ENCODE measurements at regions not wholly inside any gene's neighbourhood (a gene's known extent, or its start where the extent isn't known, plus 50 kb on each side); places are given as distances from the start of the nearest gene placed in this dataset.
"Not testable (repeated sequence)": the region's sequence is repeated elsewhere in the genome, so short reads cannot be mapped to it uniquely, and the experiment has no call there.

DNA sequence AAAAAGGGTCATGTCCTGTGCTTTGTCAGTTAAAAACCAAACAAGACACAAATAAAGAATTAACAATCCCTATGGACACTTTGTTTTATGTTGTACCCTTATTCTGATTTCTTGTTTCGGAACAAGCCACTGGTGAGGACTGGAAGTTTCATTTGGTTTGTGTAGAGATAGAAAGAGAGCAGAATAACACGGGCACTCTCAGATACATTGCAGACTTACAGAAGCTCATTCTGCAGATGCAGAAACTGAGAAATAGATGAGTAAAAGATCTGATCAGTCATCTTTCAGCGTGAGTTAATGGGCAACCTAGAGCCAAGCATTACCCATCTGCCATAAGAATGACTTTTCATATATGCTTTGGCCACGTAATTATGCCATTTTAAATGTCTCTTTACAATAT is 407.6 kb downstream of the RAB38 start:
- no peak for DNase-seq (ENCODE audit: low read depth)

- DNase-seq (ENCODE audit: low read depth) = not testable (repeated sequence)
Measured at GRCh38 chr11:87764075-87764474, 411.2 kb downstream of the RAB38 start.

DNA sequence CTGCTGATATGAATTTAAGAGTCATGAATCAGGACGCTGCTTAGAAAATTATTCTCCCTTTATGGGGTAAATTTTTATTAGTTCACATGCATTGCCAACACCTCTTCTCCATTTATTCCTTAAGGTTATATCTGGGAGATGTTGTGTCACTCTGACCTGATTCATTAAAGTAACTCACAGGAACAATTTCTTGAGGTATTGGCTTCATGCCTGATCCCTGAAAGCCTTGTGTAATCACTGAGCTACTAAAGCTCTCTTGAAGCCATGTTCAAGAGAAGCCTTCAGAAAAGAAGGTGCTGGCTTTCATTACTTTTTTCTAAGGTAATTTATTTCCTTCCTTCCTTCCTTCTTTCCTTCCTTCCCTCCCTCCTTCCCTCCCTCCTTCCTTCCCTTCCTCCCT is 420.6 kb downstream of the RAB38 start:
- DNase-seq (ENCODE audit: low read depth) = no peak

- no peak for DNase-seq (ENCODE audit: low read depth)
Measured at GRCh38 chr11:87753143-87753542, 422.1 kb downstream of the RAB38 start.

- no peak for DNase-seq (ENCODE audit: low read depth)
Measured at GRCh38 chr11:87743007-87743406, 432.2 kb downstream of the RAB38 start.

DNA sequence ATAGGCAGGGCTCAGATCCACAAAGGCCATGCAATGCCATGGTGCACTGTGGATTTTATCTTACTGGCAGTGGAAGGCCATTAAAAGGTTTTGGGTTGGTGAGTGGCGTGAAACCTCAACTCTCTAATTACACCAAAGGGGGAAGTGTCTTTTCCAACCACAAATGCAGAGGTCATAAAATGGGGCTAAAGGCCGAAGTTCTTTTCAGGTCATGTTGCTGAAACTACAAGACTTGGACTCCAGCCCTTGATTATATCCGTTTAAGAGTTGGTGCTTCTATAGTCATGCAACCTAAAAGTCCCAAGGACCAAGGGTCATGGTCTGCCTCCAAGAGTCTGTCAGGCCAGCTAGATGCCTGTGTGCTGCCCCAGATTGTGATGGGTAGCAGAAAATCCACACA is 434.3 kb downstream of the RAB38 start:
- DNase-seq (ENCODE audit: low read depth) = no peak

GRCh38 chr11:87740451-87740850 is 434.8 kb downstream of the RAB38 start:
- DNase-seq (ENCODE audit: low read depth) = no peak

GRCh38 chr11:87739766-87740165 is 435.5 kb downstream of the RAB38 start:
- no peak for DNase-seq (ENCODE audit: low read depth)

DNA sequence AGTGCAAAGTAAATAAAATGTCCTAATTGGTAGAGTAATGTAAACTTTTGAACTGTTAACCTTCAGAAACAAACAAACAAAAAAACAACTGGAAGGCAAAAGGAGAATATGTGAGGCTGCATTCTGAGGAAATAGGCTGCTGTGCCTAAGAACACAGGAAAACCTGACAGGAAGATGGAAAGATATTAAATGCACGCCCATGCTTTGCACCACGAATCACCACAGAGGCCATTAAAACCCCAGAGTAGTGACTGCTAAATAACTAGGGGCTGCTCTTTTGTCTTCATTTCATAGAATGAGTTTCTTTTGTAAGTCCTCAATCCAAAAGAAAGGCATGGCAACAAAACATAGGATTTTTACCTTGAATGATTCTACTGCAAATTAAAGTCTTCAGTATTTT is 436.0 kb downstream of the RAB38 start:
- DNase-seq (ENCODE audit: low read depth) = no peak

DNA sequence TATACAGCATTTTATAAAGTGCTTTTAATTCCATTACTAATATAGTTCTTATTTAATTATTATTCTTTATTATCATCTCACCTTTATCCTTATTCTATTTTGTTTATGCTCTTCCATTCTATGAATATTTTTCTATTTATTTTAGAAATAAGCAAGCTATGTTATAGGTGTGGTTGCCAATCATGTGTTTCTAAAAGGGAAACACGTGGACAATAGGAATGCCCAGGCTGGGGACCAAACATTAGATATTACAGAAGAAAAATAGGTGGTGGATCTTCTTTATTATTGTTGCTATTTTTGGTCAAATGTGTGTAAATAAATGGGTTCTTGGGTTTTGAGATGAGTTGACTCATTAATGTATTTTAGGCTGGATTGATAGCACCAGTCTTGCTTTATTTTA is 438.3 kb downstream of the RAB38 start:
- no peak for DNase-seq (ENCODE audit: low read depth)

DNA sequence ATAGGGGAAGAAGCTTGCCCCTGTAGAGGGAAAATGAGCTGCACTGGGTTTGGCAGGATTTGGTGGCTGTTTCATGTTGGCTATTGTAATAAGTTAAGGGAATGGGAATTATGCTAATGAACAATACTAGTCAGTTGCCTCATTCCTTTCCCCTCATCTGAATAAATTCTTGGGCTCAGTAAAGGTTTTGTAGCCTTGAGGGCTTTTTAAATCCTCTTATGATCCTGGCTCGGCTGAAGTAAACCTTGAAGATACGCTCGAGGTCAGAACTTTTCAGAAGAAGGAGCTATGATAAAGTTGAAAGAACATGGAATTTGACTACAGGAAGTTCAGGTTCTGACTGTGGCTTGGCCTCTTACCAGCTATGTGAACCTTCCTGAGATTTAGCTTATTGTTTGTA is 448.7 kb downstream of the RAB38 start:
- DNase-seq (ENCODE audit: low read depth) = no peak

- DNase-seq (ENCODE audit: low read depth) = no peak
Measured at GRCh38 chr11:87724358-87724757, 450.9 kb downstream of the RAB38 start.

DNA sequence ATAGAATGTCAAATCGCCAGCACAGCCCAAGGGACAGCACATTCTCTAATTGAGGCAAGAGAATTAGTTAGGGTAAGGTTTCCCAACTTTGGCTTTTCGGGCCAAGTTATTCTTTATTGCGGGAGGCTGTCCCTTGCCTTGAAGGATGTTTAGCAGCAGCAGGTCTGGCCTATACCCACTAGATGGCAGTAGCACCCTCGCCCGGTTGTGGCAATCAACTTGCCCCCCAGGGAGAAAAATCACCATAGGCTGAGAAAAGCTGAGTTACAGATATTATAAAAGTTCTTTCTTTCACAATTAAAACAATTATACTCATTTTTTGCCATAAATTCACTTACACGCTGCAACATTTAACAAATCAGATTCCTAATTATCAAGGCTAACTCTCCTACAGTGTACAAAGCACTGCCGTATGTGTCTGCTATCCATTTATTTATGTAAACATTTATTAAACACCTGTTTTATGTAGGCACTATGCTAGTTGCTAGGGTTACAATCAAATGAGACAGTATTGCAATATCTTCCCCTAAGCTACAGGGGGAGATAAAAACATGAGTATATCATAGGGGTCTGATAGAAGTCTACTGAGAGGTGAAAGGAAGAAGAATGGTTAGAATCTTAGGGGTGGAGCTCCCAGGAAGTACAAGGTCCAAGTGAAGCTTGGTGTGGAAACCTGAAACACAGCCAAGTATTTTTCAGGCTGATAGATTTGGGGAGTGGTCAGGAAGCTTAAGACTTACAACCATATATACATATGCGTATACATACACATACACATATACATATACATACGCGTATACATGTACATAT is 452.3 kb downstream of the RAB38 start:
- no peak for DNase-seq (ENCODE audit: low read depth)

DNA sequence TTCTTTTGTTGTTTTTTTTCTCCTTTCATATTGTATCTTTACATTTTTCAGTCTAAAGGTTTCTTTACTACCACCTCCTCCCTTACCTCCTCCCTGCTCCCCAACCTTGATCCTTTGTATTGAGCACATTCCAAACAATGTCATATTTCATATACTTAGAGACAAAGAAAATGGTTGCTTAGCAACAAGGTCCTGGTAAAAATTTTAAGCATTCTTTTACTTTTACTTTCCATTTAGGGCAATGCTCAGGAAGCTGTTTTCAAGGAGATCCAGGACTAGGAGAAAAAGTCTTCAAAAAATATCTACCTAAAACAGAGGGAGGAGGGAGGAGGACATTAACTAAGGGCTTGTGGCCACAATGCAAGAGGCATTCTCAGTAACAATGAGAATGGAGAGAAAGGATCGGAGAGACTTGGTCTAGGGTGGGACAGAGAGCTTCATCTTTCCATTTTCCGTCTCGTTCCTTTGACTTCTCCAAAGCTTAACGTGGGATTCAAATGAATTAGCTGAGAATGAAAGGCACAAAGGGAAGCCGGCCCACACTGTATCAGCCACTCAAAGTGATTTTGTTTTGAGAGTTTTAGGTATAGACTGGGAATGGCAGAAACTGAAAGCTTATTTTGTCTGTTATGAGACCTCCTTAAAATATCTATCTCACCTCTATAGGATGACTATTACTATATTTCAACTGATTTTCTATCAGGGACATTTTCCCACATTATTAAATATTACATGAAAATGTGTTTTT is 455.7 kb downstream of the RAB38 start:
- no peak for DNase-seq (ENCODE audit: low read depth)

DNA sequence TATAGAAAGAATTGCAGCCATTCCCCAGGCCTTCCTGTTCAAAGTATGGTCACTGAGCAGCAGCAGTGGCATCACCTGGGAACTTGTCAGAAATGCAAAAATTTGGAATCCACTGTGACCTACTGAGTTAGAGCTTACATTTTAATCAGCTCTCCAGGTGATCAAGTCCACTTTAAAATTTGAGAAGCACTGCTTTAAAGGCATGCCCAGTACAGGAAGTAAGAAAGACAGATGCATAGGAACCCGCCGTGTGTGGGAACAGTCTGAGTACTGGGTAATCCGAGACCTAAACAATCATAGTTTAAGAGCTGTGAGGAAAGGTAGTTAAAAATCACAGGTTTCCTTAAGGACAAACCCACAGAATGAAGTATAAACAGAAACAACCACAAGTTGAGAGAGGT is 462.4 kb downstream of the RAB38 start:
- DNase-seq (ENCODE audit: low read depth) = no peak

- DNase-seq (ENCODE audit: low read depth) = no peak
Measured at GRCh38 chr11:87712391-87712790, 462.9 kb downstream of the RAB38 start.

GRCh38 chr11:87703589-87703988 is 471.7 kb downstream of the RAB38 start:
- DNase-seq (ENCODE audit: low read depth) = not testable (repeated sequence)

DNA sequence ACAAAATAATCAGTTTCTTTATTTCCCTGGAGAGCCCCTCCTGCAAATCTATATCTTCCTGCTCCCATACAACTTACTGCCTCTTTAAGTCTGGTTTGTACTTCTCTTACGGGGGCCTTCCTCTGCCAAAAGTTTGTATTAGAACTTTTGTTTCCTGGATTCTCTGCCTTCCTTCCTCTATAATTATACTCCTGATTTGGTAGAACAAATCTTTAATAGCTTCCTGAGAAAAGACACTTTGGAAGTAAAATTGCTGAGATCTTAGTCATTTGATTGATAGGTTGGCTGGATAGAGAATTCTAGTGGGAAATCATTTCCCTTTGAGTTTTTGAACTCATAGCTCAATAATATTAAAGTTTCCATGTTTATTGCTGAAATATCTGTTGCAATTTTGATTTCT is 499.2 kb downstream of the RAB38 start:
- no peak for DNase-seq (ENCODE audit: low read depth)

DNA sequence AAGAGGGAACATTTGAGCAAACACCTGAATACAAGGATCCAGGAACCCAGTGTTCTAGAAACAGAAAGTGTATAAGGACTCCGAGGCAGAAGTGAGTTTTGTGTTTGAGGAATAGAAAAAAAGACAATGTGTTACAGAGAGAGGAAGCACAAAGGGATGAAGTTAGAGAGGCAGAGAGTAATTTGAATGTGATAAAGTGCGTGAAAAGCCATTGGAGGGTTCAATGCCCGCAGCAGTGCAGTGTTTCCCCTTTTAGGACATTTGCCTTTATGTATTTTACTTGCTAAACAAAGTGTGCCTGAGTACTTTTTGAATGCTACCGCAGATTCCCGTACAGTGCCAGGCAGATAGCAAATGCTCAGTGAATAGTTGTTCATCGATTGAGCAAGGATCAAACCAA is 508.5 kb downstream of the RAB38 start:
- DNase-seq (ENCODE audit: low read depth) = no peak

- DNase-seq (ENCODE audit: low read depth) = no peak
Measured at GRCh38 chr11:87662287-87662686, 513.0 kb downstream of the RAB38 start.

DNA sequence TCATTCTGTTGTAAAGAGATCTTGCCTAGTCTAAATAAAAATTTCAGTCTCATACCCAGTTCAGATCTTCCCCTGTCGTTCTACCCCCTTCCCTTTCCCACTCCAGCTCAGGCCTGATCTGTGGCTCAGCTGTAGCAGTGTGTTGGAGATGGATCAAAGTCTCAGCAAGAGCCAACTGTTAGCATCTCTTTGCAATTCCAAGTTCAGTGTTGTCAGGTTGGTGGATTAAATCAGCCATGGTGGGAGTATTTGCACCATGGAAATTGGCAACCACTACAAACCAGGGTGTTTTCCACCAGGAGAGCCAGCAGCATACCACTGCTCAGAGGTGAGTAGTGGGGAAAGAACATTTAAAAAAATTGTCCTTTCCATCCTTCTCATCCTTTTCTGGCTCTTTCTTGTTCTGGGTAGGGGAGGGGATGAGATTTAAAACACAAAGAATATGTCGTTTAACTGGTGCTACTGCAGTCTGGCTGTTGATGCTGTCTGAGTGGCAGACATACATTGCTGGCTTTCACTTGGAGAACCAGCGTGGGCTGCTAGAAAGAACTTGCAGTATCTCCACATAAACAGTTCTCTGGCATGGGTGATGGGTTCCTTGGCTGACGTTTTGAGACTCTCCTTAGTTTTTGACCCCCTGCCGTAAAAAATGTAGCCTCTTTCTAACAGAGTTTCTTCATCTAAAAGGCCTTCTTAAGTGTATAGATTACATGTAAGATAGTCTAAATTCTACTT is 514.1 kb downstream of the RAB38 start:
- DNase-seq (ENCODE audit: low read depth) = no peak

DNA sequence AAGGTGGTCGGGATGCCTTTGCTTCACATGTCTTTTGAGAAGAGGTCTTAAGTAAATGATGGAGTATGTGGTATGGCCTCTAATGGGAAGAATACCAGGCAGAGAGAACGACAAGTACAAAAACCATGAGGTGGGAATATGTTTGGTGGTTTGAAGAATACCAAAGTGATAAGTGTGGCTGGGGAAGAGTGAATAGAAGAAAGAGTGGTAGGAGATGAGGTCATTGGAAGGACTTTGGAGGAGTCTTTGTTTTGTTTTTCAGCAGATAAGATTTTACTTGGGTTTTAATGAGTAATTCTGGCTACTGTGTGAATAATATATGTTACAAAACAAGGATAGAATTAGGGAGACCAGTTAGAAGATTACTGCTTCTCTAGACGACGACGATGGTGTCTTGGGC is 515.4 kb downstream of the RAB38 start:
- no peak for DNase-seq (ENCODE audit: low read depth)

- no peak for DNase-seq (ENCODE audit: low read depth)
Measured at GRCh38 chr11:87645626-87646025, 529.6 kb downstream of the RAB38 start.
